ENCODE measurements at regions not wholly inside any gene's neighbourhood (a gene's known extent, or its start where the extent isn't known, plus 50 kb on each side); places are given as distances from the start of the nearest gene placed in this dataset.

GRCh38 chr7:126305671-126306070 lies 947.1 kb downstream of the GRM8 start:
- no peak for TF ChIP-seq CTCF (IDR thresholded peaks at IDR 0.05)
- TF ChIP-seq POLR2A (IDR thresholded peaks at IDR 0.05): no peak

Measured in testis (tissue), 2 donors.